Upper lobe of left lung (tissue), 4 donors: ENCODE measurements at regions not wholly inside any gene's neighbourhood (a gene's known extent, or its start where the extent isn't known, plus 50 kb on each side); places are given as distances from the start of the nearest gene placed in this dataset.
"Not testable (repeated sequence)": the region's sequence is repeated elsewhere in the genome, so short reads cannot be mapped to it uniquely, and the experiment has no call there.

Experiments used
- POLR2AphosphoS5 ChIP-seq, 2 donors: sonication (generic); formaldehyde crosslinking; IDR thresholded peaks; one replicate each; pipeline ENCODE4 v1.5.1; 2017; ENCODE audit warnings: antibody characterized with exemption in 2 of 2
- TF ChIP-seq, protein P1 (sequence below), 6 experiments: fragments of 450-650 bp in 4 of 6; fragments of 200-600 bp in 2 of 6; sonication (generic) in 2 of 6; IDR thresholded peaks; one replicate each; pipeline ENCODE4 v1.5.1; 2016 to 2019; ENCODE audit warnings: antibody characterized with exemption in 6 of 6

DNA sequence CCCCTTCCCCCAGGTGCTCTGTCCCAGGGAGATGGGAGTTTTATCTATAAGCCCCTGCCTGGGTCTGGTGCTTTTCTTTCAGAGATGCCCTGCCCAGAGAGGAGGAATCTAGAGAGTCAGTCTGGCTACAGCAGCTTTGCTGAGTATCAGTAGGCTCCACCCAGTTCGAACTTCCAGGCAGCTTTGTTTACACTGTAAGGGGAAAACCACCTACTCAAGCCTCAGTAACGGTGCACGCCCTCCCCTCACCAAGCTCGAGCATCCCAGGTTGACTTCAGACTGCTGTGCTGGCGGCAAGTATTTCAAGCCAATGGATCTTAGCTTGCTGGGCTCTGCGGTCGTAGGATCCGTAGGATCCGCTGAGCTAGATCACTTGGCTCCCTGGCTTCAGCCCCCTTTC lies 72.1 kb upstream of the GMNC start:
- TF ChIP-seq POLR2AphosphoS5 (IDR thresholded peaks at IDR 0.05) = not testable (repeated sequence)
- TF ChIP-seq, protein P1, sequence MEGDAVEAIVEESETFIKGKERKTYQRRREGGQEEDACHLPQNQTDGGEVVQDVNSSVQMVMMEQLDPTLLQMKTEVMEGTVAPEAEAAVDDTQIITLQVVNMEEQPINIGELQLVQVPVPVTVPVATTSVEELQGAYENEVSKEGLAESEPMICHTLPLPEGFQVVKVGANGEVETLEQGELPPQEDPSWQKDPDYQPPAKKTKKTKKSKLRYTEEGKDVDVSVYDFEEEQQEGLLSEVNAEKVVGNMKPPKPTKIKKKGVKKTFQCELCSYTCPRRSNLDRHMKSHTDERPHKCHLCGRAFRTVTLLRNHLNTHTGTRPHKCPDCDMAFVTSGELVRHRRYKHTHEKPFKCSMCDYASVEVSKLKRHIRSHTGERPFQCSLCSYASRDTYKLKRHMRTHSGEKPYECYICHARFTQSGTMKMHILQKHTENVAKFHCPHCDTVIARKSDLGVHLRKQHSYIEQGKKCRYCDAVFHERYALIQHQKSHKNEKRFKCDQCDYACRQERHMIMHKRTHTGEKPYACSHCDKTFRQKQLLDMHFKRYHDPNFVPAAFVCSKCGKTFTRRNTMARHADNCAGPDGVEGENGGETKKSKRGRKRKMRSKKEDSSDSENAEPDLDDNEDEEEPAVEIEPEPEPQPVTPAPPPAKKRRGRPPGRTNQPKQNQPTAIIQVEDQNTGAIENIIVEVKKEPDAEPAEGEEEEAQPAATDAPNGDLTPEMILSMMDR (IDR thresholded peaks at IDR 0.05) = not testable (repeated sequence)
